HG03097 (cell line): ENCODE measurements at regions not wholly inside any gene's neighbourhood (a gene's known extent, or its start where the extent isn't known, plus 50 kb on each side); places are given as distances from the start of the nearest gene placed in this dataset.

Experiments
- ATAC-seq: cut with Tn5 transposase; IDR thresholded peaks from one replicate; pipeline ENCODE4 v1.9.1; 2021; ENCODE audit not compliant: unreplicated experiment, low FRiP score

DNA sequence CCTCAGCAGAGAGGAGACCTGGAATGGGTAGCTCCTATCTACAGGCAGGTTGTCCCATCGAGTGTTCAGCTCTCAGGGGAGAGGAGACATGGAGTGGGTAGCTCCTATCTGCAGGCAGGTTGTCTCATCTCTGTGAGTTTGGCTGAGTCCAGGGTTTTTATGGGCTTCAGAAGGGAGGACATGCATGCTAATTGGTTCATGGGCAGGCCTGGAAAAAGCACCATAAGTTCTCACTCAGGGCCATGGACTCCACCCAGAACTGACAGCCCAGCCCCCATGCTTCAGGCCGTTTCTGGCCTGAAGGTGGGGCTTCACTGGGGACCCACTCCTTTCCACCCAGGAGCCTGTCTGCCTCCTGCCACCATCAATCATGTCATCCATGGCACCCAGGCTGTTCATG is 84.0 kb downstream of the CYB561 start:
- ATAC-seq = no peak

DNA sequence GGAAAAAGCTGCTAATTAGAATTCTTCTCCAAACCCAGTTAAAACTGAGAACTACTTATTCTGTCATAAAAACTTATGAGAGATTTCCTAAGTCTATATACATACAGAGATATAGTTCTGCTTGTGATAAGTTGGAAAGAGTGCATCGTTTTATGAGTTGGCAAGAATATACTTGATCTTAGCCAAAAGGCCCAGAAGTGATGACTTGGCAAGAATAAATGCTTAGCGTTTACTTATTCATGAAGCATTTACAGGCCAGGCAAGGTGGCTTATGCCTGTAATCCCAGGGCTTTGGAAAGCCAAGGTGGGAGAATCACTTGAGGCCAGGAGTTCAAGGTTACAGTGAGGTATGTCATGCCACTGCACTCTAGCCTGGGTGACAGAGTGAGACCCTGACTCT is 81.7 kb downstream of the CYB561 start:
- no peak for ATAC-seq

DNA sequence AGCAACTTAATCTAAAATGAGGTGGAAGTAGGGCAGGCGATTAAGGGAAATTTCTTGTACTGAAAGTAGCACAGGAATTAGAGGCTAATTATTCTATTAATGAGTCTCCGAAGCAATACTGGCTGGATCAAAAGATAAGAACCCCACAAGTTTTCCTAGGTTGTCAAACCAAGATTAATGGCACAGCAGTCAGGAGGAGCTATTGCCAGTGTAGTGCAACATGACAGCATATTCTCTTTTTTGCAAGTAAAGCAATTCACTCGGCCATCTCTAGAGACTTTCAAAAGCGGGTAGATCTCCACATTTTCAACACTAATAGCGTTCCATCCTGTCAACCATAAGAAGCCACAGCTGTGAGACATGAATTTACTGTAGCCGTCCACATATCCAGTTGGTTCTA is 81.2 kb downstream of the CYB561 start:
- ATAC-seq = no peak

DNA sequence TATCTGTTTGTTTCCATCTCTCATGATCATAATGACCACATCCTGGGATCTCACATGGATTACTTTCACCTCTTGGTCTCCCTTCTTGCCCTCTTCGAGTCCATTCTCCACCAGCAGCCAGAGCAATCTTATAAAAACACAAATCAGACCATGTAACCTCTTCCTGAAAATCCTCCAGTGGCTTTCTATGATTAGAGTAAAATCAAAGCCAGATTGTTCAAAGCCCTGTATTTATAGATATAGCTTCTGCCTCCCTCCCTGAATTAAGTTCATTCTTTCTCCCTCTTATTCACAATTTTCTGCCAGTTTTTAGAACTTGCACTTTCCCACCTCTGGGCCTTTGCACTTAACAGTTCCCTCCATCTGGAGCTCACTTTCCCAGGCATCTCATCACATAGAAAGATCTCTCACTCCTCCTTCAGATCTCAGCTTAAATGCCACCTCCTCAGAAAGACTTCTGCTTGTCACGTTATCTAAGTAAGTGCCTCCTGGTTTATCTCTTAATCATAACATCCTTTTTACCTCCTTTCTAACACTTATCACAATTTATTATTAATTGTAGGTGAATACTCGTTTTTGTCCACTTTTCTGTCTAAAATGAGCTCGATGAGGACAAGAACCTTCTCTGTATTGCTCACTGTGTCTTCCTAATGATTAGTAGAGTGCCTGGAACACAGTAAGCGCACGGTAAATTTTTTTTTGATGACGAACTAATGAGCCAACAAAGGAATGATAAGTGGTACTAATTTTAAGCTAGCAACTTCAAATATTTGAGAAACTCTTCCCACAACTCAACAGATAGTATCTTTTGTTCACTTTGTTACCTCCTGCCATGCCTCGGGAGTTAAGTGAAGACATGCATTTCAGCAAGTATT is 80.5 kb downstream of the CYB561 start:
- no peak for ATAC-seq

DNA sequence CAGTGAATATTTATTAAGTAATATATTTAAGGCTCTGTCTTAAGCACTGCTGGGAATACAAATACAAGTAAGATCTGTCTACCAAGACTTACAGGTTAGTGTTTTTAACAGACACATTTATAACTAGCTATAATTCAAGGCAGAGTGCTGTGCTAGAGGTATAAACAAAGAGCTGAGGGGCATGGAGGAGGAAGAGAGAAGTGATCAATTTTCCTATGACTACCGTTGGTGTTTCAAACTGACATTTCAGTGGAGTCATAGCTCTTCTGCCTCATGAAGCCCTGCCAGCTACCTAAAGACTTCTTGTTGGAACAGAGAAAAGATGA is 79.9 kb downstream of the CYB561 start:
- no peak for ATAC-seq

DNA sequence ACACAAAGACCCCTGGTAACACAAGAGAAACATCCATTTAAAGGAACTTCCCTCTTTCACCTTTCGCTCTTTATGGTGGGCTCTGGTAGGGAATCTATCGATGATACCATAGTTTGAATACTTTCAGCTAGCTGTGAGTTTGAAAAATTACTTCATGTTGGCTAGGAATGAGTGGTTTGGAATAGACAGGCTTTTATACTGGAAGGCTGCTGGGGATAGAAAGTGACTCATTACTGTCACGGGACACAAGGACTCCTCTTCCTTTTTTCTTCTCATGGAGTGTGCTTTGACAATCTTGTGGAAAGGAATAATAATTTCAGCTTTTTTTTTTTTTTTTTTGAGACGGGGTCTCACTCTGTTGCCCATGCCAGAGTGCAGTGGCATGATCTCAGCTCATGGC is 76.9 kb downstream of the CYB561 start:
- no peak for ATAC-seq

DNA sequence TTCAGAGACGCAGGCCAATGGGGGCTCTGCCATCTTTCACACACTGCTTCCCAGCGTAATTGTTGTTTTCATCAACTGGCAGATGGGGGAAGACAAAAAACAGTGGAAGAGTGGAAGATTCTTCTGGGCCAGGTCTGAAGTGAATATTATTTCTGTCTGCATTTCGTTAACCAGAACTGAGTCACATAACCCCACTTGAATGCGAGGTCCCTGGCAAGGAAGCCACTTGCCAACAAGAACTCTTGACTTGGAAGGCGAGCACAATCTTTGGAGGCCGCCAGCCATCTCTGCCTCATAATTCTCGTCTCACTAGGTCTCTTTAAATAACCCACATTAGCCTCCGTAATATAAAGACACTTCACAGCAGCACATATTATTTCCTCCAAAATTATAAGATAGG is 75.4 kb downstream of the CYB561 start:
- no peak for ATAC-seq

DNA sequence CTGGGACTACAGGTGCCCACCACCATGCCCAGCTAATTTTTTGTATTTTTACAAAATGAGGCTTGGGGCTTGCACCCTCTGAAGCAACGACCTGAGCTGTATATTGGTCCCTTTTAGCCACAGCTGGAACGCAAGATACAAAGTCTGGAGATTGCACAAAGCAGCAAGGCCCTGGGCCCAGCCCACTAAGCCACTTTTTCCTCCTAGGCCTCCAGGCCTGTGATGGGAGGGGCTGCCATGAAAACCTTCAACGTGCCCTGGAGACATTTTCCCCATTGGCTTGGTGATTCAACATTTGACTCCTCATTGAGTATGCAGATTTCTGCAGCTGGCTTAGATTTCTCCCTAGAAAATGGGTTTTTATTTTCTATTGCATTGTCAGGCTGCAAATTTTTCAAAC is 69.2 kb downstream of the CYB561 start:
- no peak for ATAC-seq

DNA sequence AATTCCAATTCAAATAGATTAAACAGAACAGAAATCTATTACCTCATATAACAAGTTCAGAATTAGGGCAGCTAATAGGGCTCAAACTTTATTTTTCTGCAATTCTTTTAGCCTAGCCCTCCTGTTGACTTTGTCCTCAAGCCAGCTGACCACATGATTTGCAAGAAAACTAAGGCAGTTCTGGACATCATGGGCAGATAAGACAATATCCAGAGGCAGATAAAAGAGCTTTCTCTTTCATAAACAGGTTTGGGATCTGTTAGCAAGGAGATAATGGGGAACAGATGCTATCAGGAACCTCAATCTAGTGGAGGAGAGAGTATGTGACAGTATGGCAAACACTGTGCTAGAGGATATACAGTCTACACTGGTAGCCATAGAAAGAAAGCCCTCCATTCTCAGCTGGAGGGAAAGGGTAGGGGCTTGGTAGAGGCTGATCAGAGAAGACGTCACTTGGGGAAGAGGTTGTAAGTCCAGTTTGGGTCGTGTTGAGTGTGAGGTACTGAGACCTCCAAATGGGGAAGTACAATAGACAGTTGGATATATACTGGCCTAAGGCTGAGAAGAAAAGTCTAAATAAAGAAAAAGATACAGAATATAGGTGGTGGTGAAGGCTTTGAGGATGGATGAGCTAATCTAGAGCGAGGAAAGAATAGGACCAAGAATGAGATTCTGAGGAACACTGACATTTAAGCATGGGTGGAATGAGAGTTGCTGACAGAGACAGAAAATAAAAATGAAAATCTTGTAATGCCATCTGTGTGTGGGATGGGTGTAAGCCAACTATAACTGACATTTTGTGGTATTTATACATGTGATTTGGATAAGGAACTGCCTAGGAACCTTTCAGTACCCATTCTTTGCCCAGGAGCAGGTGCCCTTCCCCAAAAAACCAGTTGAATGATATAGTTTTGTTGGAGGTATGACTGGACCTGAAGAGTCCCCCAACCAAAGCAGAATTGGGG is 67.4 kb downstream of the CYB561 start:
- no peak for ATAC-seq

DNA sequence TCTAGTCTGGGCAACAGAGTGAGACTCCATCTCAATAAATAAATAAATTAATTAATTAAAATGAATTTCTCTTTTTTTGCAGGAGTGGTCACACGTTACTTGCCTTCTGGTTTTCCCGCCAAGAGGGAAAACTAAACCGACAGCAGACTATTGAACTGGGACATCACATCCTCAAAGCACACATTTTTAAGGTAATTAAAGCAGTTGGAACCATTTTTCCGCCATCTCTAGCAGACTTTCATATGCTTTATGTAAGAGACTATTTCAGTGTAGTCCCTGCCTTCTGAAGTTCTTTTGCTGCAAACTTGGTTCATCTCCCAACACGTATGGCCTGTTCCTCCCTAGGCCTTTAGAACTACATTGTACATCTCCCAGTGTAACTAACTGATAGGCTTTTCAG is 66.5 kb downstream of the CYB561 start:
- ATAC-seq = no peak

DNA sequence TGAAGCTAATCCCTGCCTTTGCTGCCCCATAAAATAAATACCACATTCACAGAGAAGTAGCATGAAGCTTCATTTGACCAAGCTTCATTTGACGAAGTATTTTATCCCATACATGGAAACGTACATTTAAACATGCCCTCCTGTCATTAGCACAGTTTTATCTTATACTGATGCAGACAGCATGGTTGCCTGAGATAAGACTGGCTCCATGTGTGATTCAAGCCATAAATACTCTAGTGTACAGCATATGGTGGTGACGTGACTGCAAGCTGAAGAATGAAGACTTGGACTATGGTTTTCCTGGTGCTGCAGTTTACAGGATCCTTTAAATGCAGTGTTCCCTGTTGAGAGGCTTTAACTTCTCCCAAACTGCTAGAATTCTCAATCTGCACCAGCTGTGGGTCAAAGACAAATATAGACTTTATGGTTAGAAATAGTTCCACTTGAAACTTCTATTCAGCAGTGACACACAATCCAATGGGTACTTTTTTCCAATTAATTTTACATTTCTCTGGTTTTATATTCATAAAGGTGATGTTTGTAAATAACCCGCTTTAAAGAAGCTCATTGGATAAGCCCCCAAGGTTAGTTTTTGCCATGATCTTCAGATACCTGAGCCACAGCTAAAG is 64.9 kb downstream of the CYB561 start:
- no peak for ATAC-seq

DNA sequence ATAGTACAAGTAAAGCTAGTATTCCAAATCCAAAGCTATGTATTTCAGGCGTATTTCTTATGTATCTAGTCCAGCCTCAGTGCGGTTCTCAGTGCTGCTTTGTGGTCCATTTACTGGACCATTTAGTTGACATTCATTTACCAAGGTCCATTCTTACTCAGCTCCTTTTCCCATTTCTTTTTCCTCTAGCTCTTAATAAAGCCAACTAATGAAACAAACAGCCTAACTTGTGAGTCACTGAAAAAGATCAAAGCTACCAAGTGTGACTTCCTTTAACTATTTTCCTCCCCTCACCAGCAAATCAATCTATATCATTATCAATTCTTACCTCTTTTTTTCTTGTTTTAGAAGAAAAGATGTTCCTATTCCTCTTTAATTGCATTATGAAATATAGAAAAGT is 64.0 kb downstream of the CYB561 start:
- ATAC-seq = no peak
